ENCODE measurements at regions not wholly inside any gene's neighbourhood (a gene's known extent, or its start where the extent isn't known, plus 50 kb on each side); places are given as distances from the start of the nearest gene placed in this dataset.

- DNase-seq = no peak
- H2AFZ ChIP-seq (ENCODE audit: low read length) = no peak overlapping the region
- H3K9ac ChIP-seq (ENCODE audit: low read length) = no peak overlapping the region
- no peak for ATAC-seq
- intact Hi-C loops (cut with micrococcal nuclease) = no loop called here
- H3K4me1 ChIP-seq (ENCODE audit: insufficient read depth, low read length) = no peaks in the 10 kb centered on the region
- no peak overlapping the region for H3K4me3 ChIP-seq (ENCODE audit: low read length)
- no peaks in the 10 kb centered on the region for H3K9me2 ChIP-seq (replicated peaks; ENCODE audit: low read length)
- H3K9me3 ChIP-seq (ENCODE audit: low read length) = 0 out of 2 replicates have a peak, but pooled peaks cover 6% of the 10 kb centered on the region
- no peak for TF ChIP-seq EZH2 (IDR thresholded peaks at IDR 0.05; ENCODE audit: low read length, unreplicated experiment)
- no peak for TF ChIP-seq EZH2phosphoT487 (IDR thresholded peaks at IDR 0.05; ENCODE audit: borderline replicate concordance, low read length)
- no peak for TF ChIP-seq CTCF (conservative IDR thresholded peaks at IDR 0.05; ENCODE audit: low read depth, low read length)
- H3K79me2 ChIP-seq (ENCODE audit: low read length) = no peaks in the 10 kb centered on the region
- ChIA-PET POLR2A (ENCODE audit: unreplicated experiment) (no interaction called here), CTCF (no interaction called here)
- H3K36me3 ChIP-seq (ENCODE audit: low read depth, low read length) = no peaks in the 10 kb centered on the region
- no peak overlapping the region for H3K27ac ChIP-seq (ENCODE audit: low read length)
- H3K27me3 ChIP-seq (ENCODE audit: low read length) = no peaks in the 10 kb centered on the region
- H4K20me1 ChIP-seq (ENCODE audit: low read length) = no peaks in the 10 kb centered on the region
- H3F3A ChIP-seq (ENCODE audit: low read length, unreplicated experiment) = no peaks in the 10 kb centered on the region
- no TSS peak for BruUV-seq (replicated peaks)
- H3K4me2 ChIP-seq (ENCODE audit: low read length) = no peak overlapping the region
Measured at GRCh38 chr3:110491413-110491812, 580.2 kb upstream of the NECTIN3 start.

GRCh38 chr3:110492876-110493275, 578.7 kb upstream of the NECTIN3 start:
- Histone ChIP-seq H3K4me3 (ENCODE audit: low read length) (no peak overlapping the region), H3K36me3 (ENCODE audit: low read depth, low read length) (no peaks in the 10 kb centered on the region), H3K27ac (ENCODE audit: low read length) (no peak overlapping the region), H3K9me3 (ENCODE audit: low read length) (0 out of 2 replicates have a peak, but pooled peaks cover 6% of the 10 kb centered on the region), H3K4me2 (ENCODE audit: low read length) (no peak overlapping the region), H3K27me3 (ENCODE audit: low read length) (no peaks in the 10 kb centered on the region), H2AFZ (ENCODE audit: low read length) (no peak overlapping the region), H3K79me2 (ENCODE audit: low read length) (no peaks in the 10 kb centered on the region), H3F3A (ENCODE audit: low read length, unreplicated experiment) (no peaks in the 10 kb centered on the region), H3K9ac (ENCODE audit: low read length) (no peak overlapping the region), H3K9me2 (replicated peaks; ENCODE audit: low read length) (no peaks in the 10 kb centered on the region), H4K20me1 (ENCODE audit: low read length) (no peaks in the 10 kb centered on the region), H3K4me1 (ENCODE audit: insufficient read depth, low read length) (no peaks in the 10 kb centered on the region)
- ChIA-PET CTCF (no interaction called here), POLR2A (ENCODE audit: unreplicated experiment) (no interaction called here)
- intact Hi-C loops (cut with micrococcal nuclease) = no loop called here
- BruUV-seq (replicated peaks) = no TSS peak
- ATAC-seq (no peak), DNase-seq (no peak)
- no peak for TF ChIP-seq CTCF (conservative IDR thresholded peaks at IDR 0.05; ENCODE audit: low read depth, low read length)
- TF ChIP-seq EZH2phosphoT487 (IDR thresholded peaks at IDR 0.05; ENCODE audit: borderline replicate concordance, low read length) = no peak
- no peak for TF ChIP-seq EZH2 (IDR thresholded peaks at IDR 0.05; ENCODE audit: low read length, unreplicated experiment)

- Histone ChIP-seq H3K9ac (ENCODE audit: low read length) (no peak overlapping the region), H3K4me3 (ENCODE audit: low read length) (no peak overlapping the region), H3K79me2 (ENCODE audit: low read length) (no peaks in the 10 kb centered on the region), H3K27ac (ENCODE audit: low read length) (no peak overlapping the region), H4K20me1 (ENCODE audit: low read length) (no peaks in the 10 kb centered on the region), H3K27me3 (ENCODE audit: low read length) (no peaks in the 10 kb centered on the region), H3K36me3 (ENCODE audit: low read depth, low read length) (no peaks in the 10 kb centered on the region), H3K9me2 (replicated peaks; ENCODE audit: low read length) (no peaks in the 10 kb centered on the region), H3K4me1 (ENCODE audit: insufficient read depth, low read length) (no peaks in the 10 kb centered on the region), H3K4me2 (ENCODE audit: low read length) (no peak overlapping the region), H3K9me3 (ENCODE audit: low read length) (no peaks in the 10 kb centered on the region), H2AFZ (ENCODE audit: low read length) (no peak overlapping the region), H3F3A (ENCODE audit: low read length, unreplicated experiment) (no peaks in the 10 kb centered on the region)
- ChIA-PET POLR2A (ENCODE audit: unreplicated experiment) (no interaction called here), CTCF (no interaction called here)
- TF ChIP-seq CTCF (conservative IDR thresholded peaks at IDR 0.05; ENCODE audit: low read depth, low read length) = no peak
- no peak for TF ChIP-seq EZH2 (IDR thresholded peaks at IDR 0.05; ENCODE audit: low read length, unreplicated experiment)
- no peak for TF ChIP-seq EZH2phosphoT487 (IDR thresholded peaks at IDR 0.05; ENCODE audit: borderline replicate concordance, low read length)
- BruUV-seq (replicated peaks) = no TSS peak
- intact Hi-C loops (cut with micrococcal nuclease) = no loop called here
- no peak for DNase-seq
- no peak for ATAC-seq
Measured at GRCh38 chr3:110493438-110494092, 578.1 kb upstream of the NECTIN3 start.

All from PC-3 (cell line).